ENCODE measurements at regions not wholly inside any gene's neighbourhood (a gene's known extent, or its start where the extent isn't known, plus 50 kb on each side); places are given as distances from the start of the nearest gene placed in this dataset.

DNA sequence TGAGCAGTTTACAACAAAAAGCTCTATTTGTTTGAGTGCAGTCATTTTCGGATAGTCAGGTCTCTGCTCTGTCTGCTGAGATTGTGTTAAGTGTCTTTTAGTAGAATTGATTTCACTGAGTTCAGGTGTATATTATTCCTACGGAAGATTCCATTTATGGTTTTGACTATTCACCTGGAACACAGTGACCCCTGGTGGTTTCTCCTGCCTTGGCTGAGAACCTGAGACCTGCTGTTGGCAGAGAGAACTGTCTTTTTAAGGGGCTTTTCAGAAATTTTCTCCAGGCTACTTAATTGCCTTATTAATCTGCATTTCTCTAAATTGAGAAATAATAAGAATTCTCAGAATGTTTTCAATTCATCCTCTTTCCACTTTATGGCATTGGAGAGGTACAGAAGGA, 508.0 kb downstream of the TBC1D32 start:
- no peaks in the 10 kb centered on the region for H3K9me2 ChIP-seq (ENCODE audit: insufficient read depth, low read length)
- no peaks in the 10 kb centered on the region for H3K79me2 ChIP-seq (replicated peaks; ENCODE audit: insufficient read depth, low read length)
- no peak overlapping the region for H3K4me2 ChIP-seq (ENCODE audit: low read length)
- H3K27me3 ChIP-seq (ENCODE audit: insufficient read depth, low read depth, low read length): no peaks in the 10 kb centered on the region
- no peak overlapping the region for H3K4me3 ChIP-seq (ENCODE audit: low read length)
- H3F3A ChIP-seq (ENCODE audit: insufficient read depth, low read length, poor library complexity, severe bottlenecking): no peaks in the 10 kb centered on the region
- H4K20me1 ChIP-seq (ENCODE audit: insufficient read depth): no peaks in the 10 kb centered on the region
- TF ChIP-seq, protein P1, sequence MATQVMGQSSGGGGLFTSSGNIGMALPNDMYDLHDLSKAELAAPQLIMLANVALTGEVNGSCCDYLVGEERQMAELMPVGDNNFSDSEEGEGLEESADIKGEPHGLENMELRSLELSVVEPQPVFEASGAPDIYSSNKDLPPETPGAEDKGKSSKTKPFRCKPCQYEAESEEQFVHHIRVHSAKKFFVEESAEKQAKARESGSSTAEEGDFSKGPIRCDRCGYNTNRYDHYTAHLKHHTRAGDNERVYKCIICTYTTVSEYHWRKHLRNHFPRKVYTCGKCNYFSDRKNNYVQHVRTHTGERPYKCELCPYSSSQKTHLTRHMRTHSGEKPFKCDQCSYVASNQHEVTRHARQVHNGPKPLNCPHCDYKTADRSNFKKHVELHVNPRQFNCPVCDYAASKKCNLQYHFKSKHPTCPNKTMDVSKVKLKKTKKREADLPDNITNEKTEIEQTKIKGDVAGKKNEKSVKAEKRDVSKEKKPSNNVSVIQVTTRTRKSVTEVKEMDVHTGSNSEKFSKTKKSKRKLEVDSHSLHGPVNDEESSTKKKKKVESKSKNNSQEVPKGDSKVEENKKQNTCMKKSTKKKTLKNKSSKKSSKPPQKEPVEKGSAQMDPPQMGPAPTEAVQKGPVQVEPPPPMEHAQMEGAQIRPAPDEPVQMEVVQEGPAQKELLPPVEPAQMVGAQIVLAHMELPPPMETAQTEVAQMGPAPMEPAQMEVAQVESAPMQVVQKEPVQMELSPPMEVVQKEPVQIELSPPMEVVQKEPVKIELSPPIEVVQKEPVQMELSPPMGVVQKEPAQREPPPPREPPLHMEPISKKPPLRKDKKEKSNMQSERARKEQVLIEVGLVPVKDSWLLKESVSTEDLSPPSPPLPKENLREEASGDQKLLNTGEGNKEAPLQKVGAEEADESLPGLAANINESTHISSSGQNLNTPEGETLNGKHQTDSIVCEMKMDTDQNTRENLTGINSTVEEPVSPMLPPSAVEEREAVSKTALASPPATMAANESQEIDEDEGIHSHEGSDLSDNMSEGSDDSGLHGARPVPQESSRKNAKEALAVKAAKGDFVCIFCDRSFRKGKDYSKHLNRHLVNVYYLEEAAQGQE (IDR thresholded peaks at IDR 0.05; ENCODE audit: borderline replicate concordance): no peak
- TF ChIP-seq RAD21 (conservative IDR thresholded peaks at IDR 0.05) (peak; percentile 76), MXI1 (conservative IDR thresholded peaks at IDR 0.05; ENCODE audit: poor library complexity, severe bottlenecking) (no peak), SMC3 (conservative IDR thresholded peaks at IDR 0.05; ENCODE audit: poor library complexity) (peak; percentile 78), EZH2 (IDR thresholded peaks at IDR 0.05; ENCODE audit: borderline replicate concordance, insufficient read depth, low read length, poor library complexity, severe bottlenecking) (no peak)
- TF ChIP-seq, protein P2, sequence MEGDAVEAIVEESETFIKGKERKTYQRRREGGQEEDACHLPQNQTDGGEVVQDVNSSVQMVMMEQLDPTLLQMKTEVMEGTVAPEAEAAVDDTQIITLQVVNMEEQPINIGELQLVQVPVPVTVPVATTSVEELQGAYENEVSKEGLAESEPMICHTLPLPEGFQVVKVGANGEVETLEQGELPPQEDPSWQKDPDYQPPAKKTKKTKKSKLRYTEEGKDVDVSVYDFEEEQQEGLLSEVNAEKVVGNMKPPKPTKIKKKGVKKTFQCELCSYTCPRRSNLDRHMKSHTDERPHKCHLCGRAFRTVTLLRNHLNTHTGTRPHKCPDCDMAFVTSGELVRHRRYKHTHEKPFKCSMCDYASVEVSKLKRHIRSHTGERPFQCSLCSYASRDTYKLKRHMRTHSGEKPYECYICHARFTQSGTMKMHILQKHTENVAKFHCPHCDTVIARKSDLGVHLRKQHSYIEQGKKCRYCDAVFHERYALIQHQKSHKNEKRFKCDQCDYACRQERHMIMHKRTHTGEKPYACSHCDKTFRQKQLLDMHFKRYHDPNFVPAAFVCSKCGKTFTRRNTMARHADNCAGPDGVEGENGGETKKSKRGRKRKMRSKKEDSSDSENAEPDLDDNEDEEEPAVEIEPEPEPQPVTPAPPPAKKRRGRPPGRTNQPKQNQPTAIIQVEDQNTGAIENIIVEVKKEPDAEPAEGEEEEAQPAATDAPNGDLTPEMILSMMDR (IDR thresholded peaks at IDR 0.05; ENCODE audit: poor library complexity, severe bottlenecking): peak; percentile 70
- H3K9ac ChIP-seq (ENCODE audit: low read length): no peak overlapping the region
- no peak overlapping the region for H2AFZ ChIP-seq (ENCODE audit: low read depth, low read length)
- H3K27ac ChIP-seq (ENCODE audit: low read length): no peak overlapping the region
- H3K36me3 ChIP-seq (ENCODE audit: insufficient read depth, low read length): no peaks in the 10 kb centered on the region
- no peaks in the 10 kb centered on the region for H3K9me3 ChIP-seq (ENCODE audit: low read length)

DNA sequence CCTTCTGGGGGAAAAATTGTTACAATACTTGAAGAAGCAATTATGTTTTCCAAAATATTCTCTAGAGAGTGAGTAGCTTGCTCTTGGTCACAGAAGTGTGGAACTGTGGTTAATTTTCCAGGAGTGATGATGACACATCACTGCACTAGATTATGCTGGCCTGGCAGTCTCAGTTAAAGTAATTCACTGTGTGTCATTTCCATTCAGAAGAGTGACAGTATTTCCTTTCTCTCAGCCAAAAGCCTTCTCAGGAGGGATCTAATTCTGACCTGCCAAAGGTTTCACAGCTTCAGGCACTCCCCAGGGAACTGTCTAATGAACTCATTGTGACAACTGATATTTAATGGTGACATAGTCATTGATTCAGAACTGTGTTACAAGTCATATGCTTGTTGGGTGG, 517.5 kb downstream of the TBC1D32 start:
- Histone ChIP-seq H3K27ac (ENCODE audit: low read length) (peak overlapping the region; percentile 48), H2AFZ (ENCODE audit: low read depth, low read length) (no peak overlapping the region), H3K9ac (ENCODE audit: low read length) (no peak overlapping the region), H3K4me3 (ENCODE audit: low read length) (no peak overlapping the region), H3K4me2 (ENCODE audit: low read length) (peak overlapping the region; percentile 15), H4K20me1 (ENCODE audit: insufficient read depth) (no peaks in the 10 kb centered on the region), H3K9me3 (ENCODE audit: low read length) (no peaks in the 10 kb centered on the region), H3K79me2 (replicated peaks; ENCODE audit: insufficient read depth, low read length) (no peaks in the 10 kb centered on the region), H3K27me3 (ENCODE audit: insufficient read depth, low read depth, low read length) (no peaks in the 10 kb centered on the region), H3K9me2 (ENCODE audit: insufficient read depth, low read length) (no peaks in the 10 kb centered on the region), H3F3A (ENCODE audit: insufficient read depth, low read length, poor library complexity, severe bottlenecking) (peaks cover 6% of the 10 kb centered on the region), H3K36me3 (ENCODE audit: insufficient read depth, low read length) (no peaks in the 10 kb centered on the region)
- TF ChIP-seq TAF1 (IDR thresholded peaks at IDR 0.05; ENCODE audit: low read depth) (no peak), EP300 (conservative IDR thresholded peaks at IDR 0.05; ENCODE audit: poor library complexity, severe bottlenecking) (peak; percentile 99), POLR2AphosphoS5 (IDR thresholded peaks at IDR 0.05) (peak; percentile 100), SMC3 (conservative IDR thresholded peaks at IDR 0.05; ENCODE audit: poor library complexity) (peak; percentile 21), RAD21 (conservative IDR thresholded peaks at IDR 0.05) (peak; percentile 35), EZH2 (IDR thresholded peaks at IDR 0.05; ENCODE audit: borderline replicate concordance, insufficient read depth, low read length, poor library complexity, severe bottlenecking) (no peak)
- TF ChIP-seq, protein P1 (IDR thresholded peaks at IDR 0.05; ENCODE audit: borderline replicate concordance): peak; percentile 85
- TF ChIP-seq, protein P2 (IDR thresholded peaks at IDR 0.05; ENCODE audit: poor library complexity, severe bottlenecking): no peak

Measured in neural cell (in vitro differentiated cells).